HepG2 (cell line): ENCODE measurements at regions not wholly inside any gene's neighbourhood (a gene's known extent, or its start where the extent isn't known, plus 50 kb on each side); places are given as distances from the start of the nearest gene placed in this dataset.

Experiments
- ATAC-seq: fragments of 200-7000 bp; cut with Tn5 transposase; 3 replicates; pipeline ENCODE4 v1.9.1; 2020; ENCODE audit warnings: mild to moderate bottlenecking, moderate library complexity
- BruUV-seq: library from RNA; stranded (reverse); fragments of 400-500 nt; replicated peaks from 2 replicates; lab custom pipeline; 2021; lab: Mats Ljungman, UMichigan
- CTCF ChIA-PET: fragments of 300-600 bp; formaldehyde crosslinking; extraction: SDS; loops from one replicate; lab custom pipeline; 2021; ENCODE audit warnings: low total read pairs, inconsistent platforms, low intra/inter-chr PET ratio; lab: Yijun Ruan, JAX
- POLR2A ChIA-PET: fragments of 350-600 bp; sonication (Branson Sonifier 250); formaldehyde crosslinking; loops from one replicate; lab custom pipeline; 2020; ENCODE audit warnings: antibody characterized with exemption, inconsistent platforms; lab: Yijun Ruan, JAX
- DNase-seq: peaks from one replicate; pipeline ENCODE4 v3.0.0-alpha.2; 2015; ENCODE audit warnings: low spot score
- FAIRE-seq: peaks from 3 replicates; lab custom pipeline; 2011; peaks lifted over from hg19 to GRCh38; lab: Jason Lieb, UNC
- H2AFZ ChIP-seq: one replicate; pipeline ENCODE4 v1.6.1; 2011; ENCODE audit warnings: low read length, inconsistent platforms
- H3K27ac ChIP-seq: fragments of 300-600 bp; 3 replicates; pipeline ENCODE4 v1.8.0; 2011; ENCODE audit warnings: mixed run types, mild to moderate bottlenecking, mixed read lengths, low read length, inconsistent platforms; ENCODE audit not compliant: insufficient read depth; ENCODE audit errors: extremely low read length
- H3K27me3 ChIP-seq, 2 experiments: fragments of 200-600 bp in 1 of 2; 2 replicates in 1 of 2; 3 replicates in 1 of 2; pipeline versions ENCODE4 v1.6.0 to v1.8.0; 2011; ENCODE audit warnings: low read length in 2 of 2, mild to moderate bottlenecking in 2 of 2, moderate library complexity in 2 of 2, inconsistent platforms in 1 of 2; ENCODE audit not compliant: insufficient read depth in 2 of 2, control insufficient read depth in 1 of 2
- H3K36me3 ChIP-seq, 2 experiments: fragments of 200-600 bp in 1 of 2; replicated peaks in 1 of 2; 2 replicates in 1 of 2; 3 replicates in 1 of 2; pipeline versions ENCODE4 v1.5.1 to v1.8.0; 2011; ENCODE audit warnings: low read length in 2 of 2, inconsistent platforms in 1 of 2; ENCODE audit not compliant: insufficient read depth in 2 of 2, control insufficient read depth in 1 of 2
- H3K4me1 ChIP-seq: 2 replicates; pipeline ENCODE4 v1.5.1; 2012; ENCODE audit warnings: low read length, inconsistent platforms; ENCODE audit not compliant: insufficient read depth
- H3K4me2 ChIP-seq: 2 replicates; pipeline ENCODE4 v1.6.0; 2011; ENCODE audit warnings: low read depth, low read length, inconsistent platforms
- H3K4me3 ChIP-seq, 3 experiments: fragments of 200-600 bp in 1 of 3; sonication (generic), shearing (Covaris generic) in 1 of 3; replicated peaks in 1 of 3; 2 replicates each; pipeline ENCODE4 v1.5.1; 2011 to 2016; ENCODE audit warnings: low read length in 3 of 3, inconsistent platforms in 2 of 3, low read depth in 2 of 3, mild to moderate bottlenecking in 2 of 3, control low read depth in 1 of 3, mixed read lengths in 1 of 3; ENCODE audit not compliant: insufficient read depth in 1 of 3
- H3K79me2 ChIP-seq: one replicate; pipeline ENCODE4 v1.6.1; 2011; ENCODE audit warnings: low read length, inconsistent platforms; ENCODE audit not compliant: insufficient read depth
- H3K9ac ChIP-seq: 2 replicates; pipeline ENCODE4 v1.6.0; 2011; ENCODE audit warnings: mild to moderate bottlenecking, low read depth, low read length, inconsistent platforms; ENCODE audit not compliant: insufficient read depth
- H3K9me3 ChIP-seq: 2 replicates; pipeline ENCODE4 v1.5.1; 2012; ENCODE audit warnings: mild to moderate bottlenecking, low read length
- H4K20me1 ChIP-seq: 2 replicates; pipeline ENCODE4 v1.6.0; 2011; ENCODE audit warnings: inconsistent platforms, mild to moderate bottlenecking, low read length, moderate library complexity; ENCODE audit not compliant: insufficient read depth
- CEBPB ChIP-seq: IDR thresholded peaks from 2 replicates; pipeline ENCODE4 v1.6.1; 2011; ENCODE audit warnings: low read depth, low read length, improper control_type of control experiment, borderline replicate concordance
- HOXD1 ChIP-seq: sonication (generic); formaldehyde crosslinking; IDR thresholded peaks from 2 replicates; pipeline ENCODE4 v1.5.0; 2020; ENCODE audit warnings: missing genetic modification reagents
- KAT7 ChIP-seq: IDR thresholded peaks from 2 replicates; pipeline ENCODE4 v1.6.1; 2018; ENCODE audit warnings: borderline replicate concordance, missing compliant biosample characterization
- KDM6A ChIP-seq: IDR thresholded peaks from 2 replicates; pipeline ENCODE4 v1.6.1; 2016; ENCODE audit warnings: low read depth
- KLF6 ChIP-seq: IDR thresholded peaks from 2 replicates; pipeline ENCODE4 v1.8.0; 2016; ENCODE audit warnings: missing biosample characterization, missing genetic modification reagents
- MTA1 ChIP-seq: sonication (generic); formaldehyde crosslinking; IDR thresholded peaks from 2 replicates; pipeline ENCODE4 v1.4.0; 2020; ENCODE audit warnings: missing genetic modification reagents, mild to moderate bottlenecking, borderline replicate concordance
- SCMH1 ChIP-seq: sonication (generic); formaldehyde crosslinking; IDR thresholded peaks from 2 replicates; pipeline ENCODE4 v1.9.0; 2021; ENCODE audit warnings: missing genetic modification reagents, mild to moderate bottlenecking, borderline replicate concordance
- TP53 ChIP-seq: sonication (generic); formaldehyde crosslinking; conservative IDR thresholded peaks from 2 replicates; pipeline ENCODE4 v1.4.0; 2020; ENCODE audit warnings: missing genetic modification reagents
- ZNF672 ChIP-seq: sonication (generic); formaldehyde crosslinking; IDR thresholded peaks from 2 replicates; pipeline ENCODE4 v1.8.1; 2022; ENCODE audit warnings: missing genetic modification reagents
- ZNF75D ChIP-seq: sonication (generic); formaldehyde crosslinking; IDR thresholded peaks from 2 replicates; pipeline ENCODE4 v1.8.1; 2023; ENCODE audit warnings: missing genetic modification reagents, mild to moderate bottlenecking, borderline replicate concordance
- WGBS: methylation state at CpG from one replicate; pipeline ENCODE4 v1.1.6; 2017; ENCODE audit warnings: low lambda C conversion rate; 5-methylcytosine and 5-hydroxymethylcytosine counted together
- in situ Hi-C: cut with HindIII; loops from 2 replicates; pipeline ENCODE4 v1.10.0; 2017; ENCODE audit warnings: low pct_unique_long_range_greater_than_20kb; ENCODE audit not compliant: extremely low pct_ligation_motif_present
- intact Hi-C: fragments of 100-400 bp; cut with micrococcal nuclease; formaldehyde crosslinking; loops from one replicate; pipeline ENCODE4 v1.10.0; 2022; ENCODE audit not compliant: unreplicated experiment
- TF ChIP-seq, protein P1 (sequence below): IDR thresholded peaks from 2 replicates; pipeline ENCODE4 v1.6.1; 2016; ENCODE audit warnings: missing compliant biosample characterization, missing genetic modification reagents, borderline replicate concordance
- TF ChIP-seq, protein P2 (sequence below): IDR thresholded peaks from 2 replicates; pipeline ENCODE4 v1.6.1; 2016; ENCODE audit warnings: missing biosample characterization, missing genetic modification reagents, low read depth

DNA sequence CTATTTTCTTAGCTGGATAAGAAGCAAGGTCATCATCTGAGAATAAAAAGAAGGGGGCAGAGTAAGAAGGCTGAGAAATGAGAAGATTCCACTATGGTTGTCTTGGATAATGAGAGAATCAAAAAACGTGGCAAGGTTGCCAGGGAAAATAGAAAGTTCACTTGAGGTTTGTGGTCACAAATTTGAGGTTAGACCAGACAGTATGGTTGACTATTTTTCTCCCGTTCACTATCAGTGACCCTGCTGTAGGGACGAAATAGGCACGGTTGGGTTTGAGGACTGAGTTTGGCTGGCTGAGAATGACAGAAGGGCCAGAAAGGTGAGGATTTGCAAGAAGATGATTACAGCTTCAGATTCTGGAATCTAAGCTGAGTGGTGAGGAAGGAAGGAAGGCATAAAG, 266.0 kb upstream of the ZNF462 start:
- Histone ChIP-seq H3K9ac (no peak overlapping the region), H3K79me2 (no peaks in the 10 kb centered on the region), H3K4me1 (no peaks in the 10 kb centered on the region), H3K9me3 (no peaks in the 10 kb centered on the region), H3K4me3 (no peak overlapping the region), H4K20me1 (no peaks in the 10 kb centered on the region), H3K36me3 (no peaks in the 10 kb centered on the region), H3K27ac (no peak overlapping the region), H3K27me3 (no peaks in the 10 kb centered on the region), H3K4me2 (no peak overlapping the region), H2AFZ (no peak overlapping the region)
- CTCF ChIA-PET: no interaction called here
- TF ChIP-seq MTA1 (CRISPR knock-in tag) (no peak), ZNF75D (CRISPR knock-in tag) (no peak), KLF6 (no peak), KAT7 (CRISPR knock-in tag) (no peak), TP53 (CRISPR knock-in tag) (no peak), ZNF672 (CRISPR knock-in tag) (no peak), CEBPB (no peak)
- intact Hi-C loops: no loop called here
- no TSS peak for BruUV-seq
- 15% methylated on average over 4 of the region's 4 CpGs for WGBS
- POLR2A ChIA-PET: no interaction called here
- FAIRE-seq (no peak), DNase-seq (no peak), ATAC-seq (no peak)
- in situ Hi-C loops: no loop called here

DNA sequence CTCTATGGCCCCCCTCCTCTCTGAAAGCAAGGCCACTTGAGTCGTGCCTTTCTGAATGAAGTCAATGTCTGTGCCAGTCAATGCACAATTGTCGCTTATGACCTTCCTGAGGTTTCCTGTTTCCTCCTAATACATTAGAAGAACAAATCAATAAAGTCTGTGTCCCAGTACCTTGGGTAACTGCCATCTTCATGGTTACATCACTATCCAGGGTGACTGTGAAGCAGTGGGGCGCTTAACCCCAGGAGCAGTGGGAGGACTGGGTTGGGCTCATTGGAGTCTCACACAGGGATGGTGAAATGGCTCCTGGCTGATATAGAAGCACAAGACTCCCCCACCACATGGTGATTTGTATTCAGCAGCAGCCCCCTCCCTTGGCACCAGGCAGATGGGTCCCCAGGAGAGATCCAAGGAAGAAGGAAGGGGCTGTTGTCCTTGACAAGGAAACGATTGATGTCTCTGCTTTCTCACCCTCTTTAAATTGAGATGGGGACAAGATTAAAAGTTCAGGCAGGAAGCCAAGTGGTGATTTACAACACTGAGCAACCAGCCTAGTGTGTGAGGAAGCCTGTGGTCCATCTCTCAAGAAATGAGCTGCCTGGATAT, 261.9 kb upstream of the ZNF462 start:
- no peaks in the 10 kb centered on the region for H3K79me2 ChIP-seq
- no peak overlapping the region for H3K4me2 ChIP-seq
- in situ Hi-C loops: no loop called here
- no peak for DNase-seq
- no peaks in the 10 kb centered on the region for H3K9me3 ChIP-seq
- H3K9ac ChIP-seq: no peak overlapping the region
- intact Hi-C loops: no loop called here
- H4K20me1 ChIP-seq: no peaks in the 10 kb centered on the region
- no peak overlapping the region for H3K27ac ChIP-seq
- H3K36me3 ChIP-seq: no peaks in the 10 kb centered on the region
- POLR2A ChIA-PET: no interaction called here
- H3K4me3 ChIP-seq: no peak overlapping the region
- CTCF ChIA-PET: no interaction called here
- BruUV-seq: no TSS peak
- FAIRE-seq: no peak
- no peak overlapping the region for H2AFZ ChIP-seq
- TF ChIP-seq, protein P1, sequence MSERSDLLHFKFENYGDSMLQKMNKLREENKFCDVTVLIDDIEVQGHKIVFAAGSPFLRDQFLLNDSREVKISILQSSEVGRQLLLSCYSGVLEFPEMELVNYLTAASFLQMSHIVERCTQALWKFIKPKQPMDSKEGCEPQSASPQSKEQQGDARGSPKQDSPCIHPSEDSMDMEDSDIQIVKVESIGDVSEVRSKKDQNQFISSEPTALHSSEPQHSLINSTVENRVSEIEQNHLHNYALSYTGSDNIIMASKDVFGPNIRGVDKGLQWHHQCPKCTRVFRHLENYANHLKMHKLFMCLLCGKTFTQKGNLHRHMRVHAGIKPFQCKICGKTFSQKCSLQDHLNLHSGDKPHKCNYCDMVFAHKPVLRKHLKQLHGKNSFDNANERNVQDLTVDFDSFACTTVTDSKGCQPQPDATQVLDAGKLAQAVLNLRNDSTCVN (CRISPR knock-in tag): no peak
- TF ChIP-seq, protein P2, sequence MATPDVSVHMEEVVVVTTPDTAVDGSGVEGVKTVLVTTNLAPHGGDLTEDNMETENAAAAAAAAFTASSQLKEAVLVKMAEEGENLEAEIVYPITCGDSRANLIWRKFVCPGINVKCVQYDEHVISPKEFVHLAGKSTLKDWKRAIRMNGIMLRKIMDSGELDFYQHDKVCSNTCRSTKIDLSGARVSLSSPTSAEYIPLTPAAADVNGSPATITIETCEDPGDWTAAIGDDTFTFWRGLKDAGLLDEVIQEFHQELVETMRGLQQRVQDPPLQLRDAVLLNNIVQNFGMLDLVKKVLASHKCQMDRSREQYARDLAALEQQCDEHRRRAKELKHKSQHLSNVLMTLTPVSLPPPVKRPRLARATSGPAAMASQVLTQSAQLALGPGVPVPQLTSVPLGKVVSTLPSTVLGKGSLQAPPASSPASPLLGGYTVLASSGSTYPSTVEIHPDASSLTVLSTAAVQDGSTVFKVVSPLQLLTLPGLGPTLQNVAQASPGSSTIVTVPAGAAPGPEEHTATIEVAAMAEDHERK (CRISPR knock-in tag): no peak
- TF ChIP-seq HOXD1 (no peak), KDM6A (CRISPR knock-in tag) (no peak), SCMH1 (no peak)
- 4% methylated on average over 3 of the region's 4 CpGs for WGBS
- no peaks in the 10 kb centered on the region for H3K27me3 ChIP-seq
- H3K4me1 ChIP-seq: no peaks in the 10 kb centered on the region
- ATAC-seq: no peak
